Activated effector memory CD4-positive, alpha-beta T cell treated with anti-CD3 and anti-CD28 coated beads, Interleukin-2, amount 50 U/mL, for 16 hours (primary cell): ENCODE measurements at regions not wholly inside any gene's neighbourhood (a gene's known extent, or its start where the extent isn't known, plus 50 kb on each side); places are given as distances from the start of the nearest gene placed in this dataset.

Source experiments
- DNase-seq: peaks from one replicate; pipeline ENCODE4 v3.0.0-alpha.2; 2020

- DNase-seq = no peak
These were observed 1269.5 kb downstream of the TYW1 start for GRCh38 chr7:68266004-68266579.

DNA sequence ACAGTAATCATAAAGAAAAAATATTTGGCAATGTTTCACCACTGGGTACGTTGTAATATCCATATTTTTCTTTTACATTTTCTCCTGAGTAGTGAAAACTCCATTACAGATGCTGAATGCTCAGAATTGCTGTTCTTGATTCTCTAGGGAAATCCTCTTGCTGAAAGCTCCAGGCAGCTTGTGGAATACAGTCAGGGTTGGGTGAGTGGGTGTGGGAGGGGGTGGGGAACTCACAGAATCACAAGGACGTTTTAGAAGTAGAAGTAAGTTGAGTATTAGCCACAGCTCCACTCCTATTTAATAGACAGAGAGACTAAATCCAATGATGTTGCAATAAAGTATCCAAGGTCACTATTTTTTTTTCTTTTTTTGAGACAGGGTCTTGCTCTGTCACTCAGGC is 1270.9 kb downstream of the TYW1 start:
- no peak for DNase-seq

DNA sequence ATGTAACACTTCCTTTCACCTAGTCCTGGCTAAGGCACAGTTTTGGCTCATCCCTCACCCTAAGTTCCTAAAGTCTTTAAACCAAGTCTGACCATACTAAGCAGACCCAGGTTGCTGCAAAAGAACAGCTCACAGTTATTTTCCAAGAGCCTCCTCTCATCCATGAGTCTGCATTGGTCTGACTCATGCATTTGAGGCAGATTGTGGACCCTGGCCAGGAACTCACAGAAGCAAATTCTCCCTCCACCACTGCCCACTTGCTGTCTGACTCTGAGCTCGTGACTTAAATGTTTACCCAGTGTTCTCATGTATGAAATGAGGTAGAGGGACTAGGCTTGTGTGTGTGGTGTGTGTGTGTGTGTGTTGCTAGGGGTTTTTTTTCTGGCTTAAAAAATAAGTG is 1272.8 kb downstream of the TYW1 start:
- no peak for DNase-seq

- DNase-seq = no peak
These were observed 1275.9 kb downstream of the TYW1 start for GRCh38 chr7:68272507-68272906.

GRCh38 chr7:68276725-68277124 is 1280.1 kb downstream of the TYW1 start:
- DNase-seq = no peak

DNA sequence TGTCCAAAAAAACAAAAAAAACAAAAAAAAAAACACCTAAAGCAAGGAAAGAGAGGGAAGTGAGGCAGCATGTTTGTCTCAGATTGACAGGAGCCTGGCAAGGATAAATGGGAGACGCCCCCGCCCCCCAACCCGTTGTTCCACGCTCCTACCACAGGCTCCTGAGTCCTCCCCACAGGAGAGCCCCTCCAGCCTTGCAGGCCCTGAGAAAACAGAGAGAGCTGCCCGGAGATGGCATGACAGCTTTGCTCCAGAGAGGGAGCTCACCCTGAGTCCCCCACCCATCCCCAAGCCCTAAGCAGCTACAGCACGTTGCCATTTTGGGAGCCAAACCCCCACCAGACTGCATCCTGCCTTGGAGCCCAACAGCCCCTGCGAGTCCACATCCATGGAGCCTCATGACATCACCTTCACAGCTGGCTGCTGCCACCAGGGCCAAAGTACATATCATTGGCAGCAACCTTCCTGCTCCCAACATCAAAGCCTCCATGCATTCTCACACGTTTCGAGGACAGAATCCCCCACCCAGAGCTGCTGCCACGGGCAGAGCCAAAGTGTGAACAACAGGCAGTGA is 1283.3 kb downstream of the TYW1 start:
- no peak for DNase-seq

GRCh38 chr7:68280931-68281330 is 1284.3 kb downstream of the TYW1 start:
- DNase-seq = no peak

DNA sequence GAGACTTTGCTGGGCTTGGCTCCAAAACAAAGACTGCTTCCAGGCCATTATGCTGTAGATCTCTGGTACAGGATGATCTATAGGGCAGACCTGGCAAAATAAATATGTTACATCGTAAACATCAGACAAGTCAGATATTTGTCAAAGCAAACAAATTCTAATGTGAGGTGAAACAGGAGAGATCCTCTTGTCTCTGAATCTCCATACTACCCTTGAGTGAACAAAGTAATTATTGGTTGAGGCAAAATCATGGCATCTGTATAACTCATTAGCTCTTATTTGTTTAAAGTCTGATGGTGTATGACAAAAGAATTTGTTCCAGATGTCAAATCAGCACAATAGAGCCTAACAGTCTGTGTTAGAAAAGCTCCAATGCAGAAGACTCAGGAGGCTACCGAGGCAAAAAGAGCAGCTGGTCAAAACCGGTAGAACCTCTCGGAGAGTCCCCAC is 1291.5 kb downstream of the TYW1 start:
- no peak for DNase-seq

GRCh38 chr7:68291710-68292109 is 1295.1 kb downstream of the TYW1 start:
- DNase-seq = no peak

GRCh38 chr7:68295386-68295785 is 1298.8 kb downstream of the TYW1 start:
- DNase-seq = no peak

DNA sequence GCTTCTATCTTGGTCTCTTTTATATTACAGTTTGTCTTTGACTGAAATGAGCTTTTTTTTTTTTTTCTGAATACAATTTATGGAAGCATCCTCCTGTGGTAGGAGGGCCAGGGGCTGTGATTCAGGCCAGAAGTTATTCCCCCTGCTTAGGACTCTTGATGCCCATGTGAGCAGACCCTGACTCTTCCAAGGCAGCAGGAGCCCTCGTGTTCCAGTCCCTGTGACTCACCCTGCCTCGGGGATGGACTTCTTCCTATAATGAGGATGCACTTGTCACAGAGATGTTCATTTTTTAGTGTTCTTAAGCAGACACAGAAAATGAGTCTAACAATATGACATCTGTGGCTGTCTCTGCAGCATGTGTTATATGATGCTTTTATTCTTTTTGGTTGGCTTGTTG is 1293.7 kb upstream of the AUTS2 start:
- no peak for DNase-seq

DNA sequence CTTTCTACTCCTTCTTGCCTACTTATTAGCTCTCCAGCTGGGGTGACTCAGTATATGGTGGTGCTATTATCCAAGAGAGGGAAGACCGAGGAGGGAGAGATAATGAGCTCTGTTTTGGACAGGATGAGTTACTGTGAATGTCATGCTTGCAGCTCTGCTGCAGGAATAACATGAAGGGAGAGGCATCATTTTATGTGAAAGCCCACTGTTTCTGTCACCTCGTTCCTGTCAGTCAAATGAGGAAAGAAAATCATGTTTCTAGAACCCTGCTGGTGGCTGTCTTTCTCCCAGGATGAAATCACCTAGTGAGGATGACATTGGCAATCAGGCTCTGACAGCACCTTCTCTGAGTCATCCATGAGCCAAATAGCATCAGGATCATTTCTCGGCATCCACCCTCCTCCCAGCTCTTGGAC is 1291.6 kb upstream of the AUTS2 start:
- DNase-seq = no peak

GRCh38 chr7:68309271-68309670 is 1289.0 kb upstream of the AUTS2 start:
- no peak for DNase-seq

DNA sequence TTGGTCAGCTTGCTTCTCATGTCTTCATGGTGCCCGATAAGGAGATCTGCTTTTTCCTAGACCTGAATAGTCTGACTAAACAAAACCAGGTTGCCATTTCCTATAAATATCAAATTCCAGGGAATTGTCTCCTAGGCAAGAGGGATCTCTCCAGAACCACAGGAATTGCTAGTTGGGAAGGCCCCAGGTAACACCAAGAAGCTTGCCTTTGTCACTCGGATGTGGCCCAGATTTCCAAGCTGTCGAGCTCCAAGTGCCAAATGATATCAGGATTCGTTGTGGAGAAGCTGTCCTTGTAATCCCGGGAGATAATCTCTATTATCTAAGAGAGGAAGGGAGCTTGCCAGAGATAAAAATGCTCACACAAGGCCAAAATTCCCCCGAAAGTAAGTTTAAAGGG is 1288.5 kb upstream of the AUTS2 start:
- no peak for DNase-seq

- DNase-seq = no peak
These were observed 1286.3 kb upstream of the AUTS2 start for GRCh38 chr7:68311958-68312357.

GRCh38 chr7:68313806-68314205 is 1284.5 kb upstream of the AUTS2 start:
- DNase-seq = no peak

DNA sequence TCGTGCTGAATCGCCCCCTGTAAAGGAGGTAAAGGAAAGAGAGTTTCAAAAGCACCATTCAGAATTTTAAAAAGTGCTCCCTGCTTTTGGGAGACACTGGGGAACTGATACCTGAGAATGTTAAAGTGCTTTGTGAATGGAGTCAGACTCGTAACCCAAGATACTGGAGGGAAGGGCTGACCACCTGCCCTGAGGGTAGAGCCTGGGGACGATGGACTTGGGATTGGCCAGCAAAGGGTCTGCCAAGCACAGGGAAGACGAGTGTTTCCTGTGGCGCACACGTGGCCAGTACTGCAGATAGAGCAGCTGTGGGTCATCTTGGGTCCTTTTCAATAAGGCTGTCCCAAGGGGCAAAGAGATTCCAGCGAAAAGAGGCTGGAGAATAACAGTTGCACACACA is 1284.1 kb upstream of the AUTS2 start:
- DNase-seq = no peak

- no peak for DNase-seq
These were observed 1280.8 kb upstream of the AUTS2 start for GRCh38 chr7:68317476-68317875.

- no peak for DNase-seq
These were observed 1279.2 kb upstream of the AUTS2 start for GRCh38 chr7:68319061-68319460.

- no peak for DNase-seq
These were observed 1277.1 kb upstream of the AUTS2 start for GRCh38 chr7:68321076-68321639.

DNA sequence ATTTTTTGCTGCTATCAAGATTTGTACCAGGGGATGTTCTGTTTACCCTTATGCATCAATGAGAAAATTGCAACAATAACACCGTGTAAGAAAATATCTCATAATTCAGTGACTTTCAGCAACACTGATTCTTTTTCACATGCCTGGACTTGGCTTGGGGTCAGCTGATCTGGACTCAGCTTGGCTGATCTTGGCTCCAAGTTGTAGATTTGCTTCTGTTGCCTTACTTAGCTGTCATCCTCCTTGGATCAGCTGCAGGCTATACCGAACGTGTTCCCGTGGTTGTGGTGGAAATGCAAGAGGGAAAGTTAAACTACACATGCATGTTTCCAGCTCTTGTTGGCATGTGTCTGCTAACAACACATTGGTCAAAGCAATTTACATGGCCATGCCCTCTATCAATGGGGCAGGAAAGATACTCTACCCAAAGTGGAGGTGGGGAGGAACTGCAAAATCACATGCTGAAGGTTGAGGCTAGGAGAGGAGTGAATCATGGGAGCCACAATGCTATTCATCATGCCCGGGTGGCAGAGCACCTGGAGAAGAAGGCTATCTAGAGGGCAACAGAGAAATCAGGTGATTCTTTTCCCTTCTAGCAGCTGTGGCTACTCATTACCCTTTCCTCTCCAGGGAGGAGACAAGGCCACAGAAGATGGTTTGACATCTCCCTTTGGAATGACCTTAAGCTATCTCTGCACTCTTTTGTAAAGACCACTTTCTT is 1276.3 kb upstream of the AUTS2 start:
- DNase-seq = no peak

DNA sequence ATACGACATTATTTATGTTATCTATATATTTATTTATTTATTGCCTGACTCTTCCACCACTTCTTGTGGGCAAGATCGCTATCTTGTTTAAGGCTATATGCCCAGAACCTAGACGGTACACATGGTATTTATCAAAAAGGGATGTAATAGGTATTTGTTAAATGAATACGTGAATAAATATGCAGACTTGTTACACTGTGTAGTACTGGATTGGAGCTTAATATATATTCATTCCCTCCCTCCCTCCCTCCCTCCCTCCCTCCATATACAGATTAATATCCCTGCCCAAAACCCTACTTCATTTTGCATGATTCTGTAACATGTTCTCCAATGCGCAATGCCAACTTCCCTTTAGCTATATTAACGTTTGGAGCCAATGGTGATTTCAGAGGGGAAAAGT is 1273.7 kb upstream of the AUTS2 start:
- DNase-seq = no peak

GRCh38 chr7:68334216-68334615 is 1264.1 kb upstream of the AUTS2 start:
- DNase-seq = no peak

DNA sequence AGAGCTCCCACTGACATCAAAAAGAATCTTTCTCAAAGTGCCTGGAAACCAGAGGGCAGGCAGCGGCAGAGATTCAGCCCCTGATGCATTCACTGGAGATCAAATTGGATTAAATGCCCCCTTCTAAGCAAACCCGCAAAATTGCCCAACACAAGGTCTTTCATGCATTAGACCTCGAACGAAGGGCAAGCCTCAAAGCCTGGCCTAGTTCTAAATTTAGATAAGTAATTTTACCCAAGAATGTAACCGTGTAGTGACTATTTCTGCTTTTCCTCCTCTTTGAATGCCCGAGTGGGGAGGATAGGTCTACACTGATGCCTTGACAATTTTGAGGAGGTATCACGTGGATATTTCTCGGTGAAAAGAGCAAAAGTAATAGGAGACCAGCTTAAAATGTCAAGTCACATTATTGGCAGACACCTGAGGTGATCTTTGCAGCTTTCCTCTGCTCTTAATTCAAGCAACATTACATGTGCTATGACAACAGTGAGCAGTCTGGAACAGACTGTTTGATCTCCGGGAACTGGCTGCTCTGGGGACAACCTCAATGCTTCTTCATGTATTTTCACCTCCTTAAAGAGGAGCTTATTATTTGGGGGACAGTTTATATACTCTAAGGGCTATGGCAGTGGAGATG is 1263.5 kb upstream of the AUTS2 start:
- no peak for DNase-seq
